ENCODE measurements at regions not wholly inside any gene's neighbourhood (a gene's known extent, or its start where the extent isn't known, plus 50 kb on each side); places are given as distances from the start of the nearest gene placed in this dataset.

GRCh38 chr1:193927550-193927949 is 741.1 kb upstream of the B3GALT2 start:
- Histone ChIP-seq H3K4me1 (ENCODE audit: control insufficient read depth, insufficient read depth, low read length) (no peaks in the 10 kb centered on the region), H3K4me3 (ENCODE audit: low read length) (no peak overlapping the region), H3K9me3 (ENCODE audit: control insufficient read depth, insufficient read depth, low read length) (peaks cover 6% of the 10 kb centered on the region), H3K27ac (ENCODE audit: low read length) (no peak overlapping the region), H3K36me3 (ENCODE audit: control insufficient read depth, insufficient read depth, low read length) (0 out of 2 replicates have a peak, but pooled peaks cover 3% of the 10 kb centered on the region), H3K27me3 (ENCODE audit: control insufficient read depth, insufficient read depth, low read length) (no peaks in the 10 kb centered on the region)
- no peak for DNase-seq (ENCODE audit: low read depth, low spot score)
- no CpG with 5 or more reads among the region's 4 CpGs for WGBS (ENCODE audit: insufficient coverage, insufficient read length)

- no CpG with 5 or more reads among the region's 7 CpGs for WGBS (ENCODE audit: insufficient coverage, insufficient read length)
- no peaks in the 10 kb centered on the region for H3K4me1 ChIP-seq (ENCODE audit: control insufficient read depth, insufficient read depth, low read length)
- DNase-seq (ENCODE audit: low read depth, low spot score), result no peak
- H3K4me3 ChIP-seq (ENCODE audit: low read length), result no peak overlapping the region
- peaks cover 6% of the 10 kb centered on the region for H3K9me3 ChIP-seq (ENCODE audit: control insufficient read depth, insufficient read depth, low read length)
- H3K27me3 ChIP-seq (ENCODE audit: control insufficient read depth, insufficient read depth, low read length), result no peaks in the 10 kb centered on the region
- 0 out of 2 replicates have a peak, but pooled peaks cover 3% of the 10 kb centered on the region for H3K36me3 ChIP-seq (ENCODE audit: control insufficient read depth, insufficient read depth, low read length)
- H3K27ac ChIP-seq (ENCODE audit: low read length), result no peak overlapping the region
These were observed 740.5 kb upstream of the B3GALT2 start for GRCh38 chr1:193926956-193927355.

- Histone ChIP-seq H3K27me3 (ENCODE audit: control insufficient read depth, insufficient read depth, low read length) (no peaks in the 10 kb centered on the region), H3K4me3 (ENCODE audit: low read length) (no peak overlapping the region), H3K36me3 (ENCODE audit: control insufficient read depth, insufficient read depth, low read length) (no peaks in the 10 kb centered on the region), H3K4me1 (ENCODE audit: control insufficient read depth, insufficient read depth, low read length) (no peaks in the 10 kb centered on the region; the same call in 1 of the 2 replicates), H3K9me3 (ENCODE audit: control insufficient read depth, insufficient read depth, low read length) (no peaks in the 10 kb centered on the region), H3K27ac (ENCODE audit: low read length) (no peak overlapping the region)
- WGBS (ENCODE audit: insufficient coverage, insufficient read length), result no CpG with 5 or more reads among the region's 1 CpG
- DNase-seq (ENCODE audit: low read depth, low spot score), result no peak
These were observed 733.4 kb upstream of the B3GALT2 start for GRCh38 chr1:193919827-193920226.

- no peak for DNase-seq (ENCODE audit: low read depth, low spot score)
- no peak overlapping the region for H3K27ac ChIP-seq (ENCODE audit: low read length)
- H3K9me3 ChIP-seq (ENCODE audit: control insufficient read depth, insufficient read depth, low read length), result no peaks in the 10 kb centered on the region
- H3K36me3 ChIP-seq (ENCODE audit: control insufficient read depth, insufficient read depth, low read length), result no peaks in the 10 kb centered on the region
- H3K4me3 ChIP-seq (ENCODE audit: low read length), result no peak overlapping the region
- no peaks in the 10 kb centered on the region; the same call in 1 of the 2 replicates for H3K4me1 ChIP-seq (ENCODE audit: control insufficient read depth, insufficient read depth, low read length)
- no CpG with 5 or more reads among the region's 1 CpG for WGBS (ENCODE audit: insufficient coverage, insufficient read length)
- no peaks in the 10 kb centered on the region for H3K27me3 ChIP-seq (ENCODE audit: control insufficient read depth, insufficient read depth, low read length)
These were observed 730.0 kb upstream of the B3GALT2 start for GRCh38 chr1:193916452-193916851.

GRCh38 chr1:193914871-193915270 is 728.5 kb upstream of the B3GALT2 start:
- H3K27me3 ChIP-seq (ENCODE audit: control insufficient read depth, insufficient read depth, low read length), result no peaks in the 10 kb centered on the region
- H3K36me3 ChIP-seq (ENCODE audit: control insufficient read depth, insufficient read depth, low read length), result no peaks in the 10 kb centered on the region
- no CpG with 5 or more reads among the region's 3 CpGs for WGBS (ENCODE audit: insufficient coverage, insufficient read length)
- no peaks in the 10 kb centered on the region; the same call in 1 of the 2 replicates for H3K4me1 ChIP-seq (ENCODE audit: control insufficient read depth, insufficient read depth, low read length)
- H3K9me3 ChIP-seq (ENCODE audit: control insufficient read depth, insufficient read depth, low read length), result no peaks in the 10 kb centered on the region
- H3K4me3 ChIP-seq (ENCODE audit: low read length), result no peak overlapping the region
- DNase-seq (ENCODE audit: low read depth, low spot score), result no peak
- H3K27ac ChIP-seq (ENCODE audit: low read length), result no peak overlapping the region

GRCh38 chr1:193909406-193910082 is 723.1 kb upstream of the B3GALT2 start:
- H3K4me1 ChIP-seq (ENCODE audit: control insufficient read depth, insufficient read depth, low read length), result no peaks in the 10 kb centered on the region
- H3K36me3 ChIP-seq (ENCODE audit: control insufficient read depth, insufficient read depth, low read length), result no peaks in the 10 kb centered on the region
- DNase-seq (ENCODE audit: low read depth, low spot score), result no peak
- H3K27ac ChIP-seq (ENCODE audit: low read length), result no peak overlapping the region
- no peak overlapping the region for H3K4me3 ChIP-seq (ENCODE audit: low read length)
- H3K27me3 ChIP-seq (ENCODE audit: control insufficient read depth, insufficient read depth, low read length), result no peaks in the 10 kb centered on the region
- WGBS (ENCODE audit: insufficient coverage, insufficient read length), result no CpG with 5 or more reads among the region's 7 CpGs
- no peaks in the 10 kb centered on the region for H3K9me3 ChIP-seq (ENCODE audit: control insufficient read depth, insufficient read depth, low read length)

GRCh38 chr1:193905288-193906085 is 719.1 kb upstream of the B3GALT2 start:
- Histone ChIP-seq H3K27me3 (ENCODE audit: control insufficient read depth, insufficient read depth, low read length) (no peaks in the 10 kb centered on the region), H3K9me3 (ENCODE audit: control insufficient read depth, insufficient read depth, low read length) (no peaks in the 10 kb centered on the region), H3K4me1 (ENCODE audit: control insufficient read depth, insufficient read depth, low read length) (no peaks in the 10 kb centered on the region), H3K4me3 (ENCODE audit: low read length) (no peak overlapping the region), H3K36me3 (ENCODE audit: control insufficient read depth, insufficient read depth, low read length) (no peaks in the 10 kb centered on the region), H3K27ac (ENCODE audit: low read length) (no peak overlapping the region)
- WGBS (ENCODE audit: insufficient coverage, insufficient read length), result 100% methylated on average over 1 of the region's 5 CpGs
- no peak for DNase-seq (ENCODE audit: low read depth, low spot score)

GRCh38 chr1:193891788-193892187 is 705.4 kb upstream of the B3GALT2 start:
- H3K4me1 ChIP-seq (ENCODE audit: control insufficient read depth, insufficient read depth, low read length), result no peaks in the 10 kb centered on the region
- H3K27ac ChIP-seq (ENCODE audit: low read length), result no peak overlapping the region
- H3K9me3 ChIP-seq (ENCODE audit: control insufficient read depth, insufficient read depth, low read length), result no peaks in the 10 kb centered on the region
- DNase-seq (ENCODE audit: low read depth, low spot score), result no peak
- no CpG with 5 or more reads among the region's 2 CpGs for WGBS (ENCODE audit: insufficient coverage, insufficient read length)
- no peaks in the 10 kb centered on the region for H3K36me3 ChIP-seq (ENCODE audit: control insufficient read depth, insufficient read depth, low read length)
- no peak overlapping the region for H3K4me3 ChIP-seq (ENCODE audit: low read length)
- H3K27me3 ChIP-seq (ENCODE audit: control insufficient read depth, insufficient read depth, low read length), result no peaks in the 10 kb centered on the region

- DNase-seq (ENCODE audit: low read depth, low spot score), result no peak
- no peaks in the 10 kb centered on the region for H3K9me3 ChIP-seq (ENCODE audit: control insufficient read depth, insufficient read depth, low read length)
- WGBS (ENCODE audit: insufficient coverage, insufficient read length), result no CpG with 5 or more reads among the region's 1 CpG
- no peaks in the 10 kb centered on the region for H3K36me3 ChIP-seq (ENCODE audit: control insufficient read depth, insufficient read depth, low read length)
- H3K27me3 ChIP-seq (ENCODE audit: control insufficient read depth, insufficient read depth, low read length), result no peaks in the 10 kb centered on the region
- H3K4me3 ChIP-seq (ENCODE audit: low read length), result no peak overlapping the region
- H3K4me1 ChIP-seq (ENCODE audit: control insufficient read depth, insufficient read depth, low read length), result no peaks in the 10 kb centered on the region
- no peak overlapping the region for H3K27ac ChIP-seq (ENCODE audit: low read length)
These were observed 704.5 kb upstream of the B3GALT2 start for GRCh38 chr1:193890935-193891334.

- Histone ChIP-seq H3K36me3 (ENCODE audit: control insufficient read depth, insufficient read depth, low read length) (no peaks in the 10 kb centered on the region), H3K9me3 (ENCODE audit: control insufficient read depth, insufficient read depth, low read length) (no peaks in the 10 kb centered on the region), H3K27ac (ENCODE audit: low read length) (no peak overlapping the region), H3K4me1 (ENCODE audit: control insufficient read depth, insufficient read depth, low read length) (no peaks in the 10 kb centered on the region), H3K27me3 (ENCODE audit: control insufficient read depth, insufficient read depth, low read length) (no peaks in the 10 kb centered on the region), H3K4me3 (ENCODE audit: low read length) (no peak overlapping the region)
- DNase-seq (ENCODE audit: low read depth, low spot score), result no peak
- no CpG with 5 or more reads among the region's 11 CpGs for WGBS (ENCODE audit: insufficient coverage, insufficient read length)
These were observed 698.6 kb upstream of the B3GALT2 start for GRCh38 chr1:193884848-193885558.

All from iPS DF 6.9 (cell line).